ENCODE measurements at regions not wholly inside any gene's neighbourhood (a gene's known extent, or its start where the extent isn't known, plus 50 kb on each side); places are given as distances from the start of the nearest gene placed in this dataset.
"Not testable (repeated sequence)": the region's sequence is repeated elsewhere in the genome, so short reads cannot be mapped to it uniquely, and the experiment has no call there.

DNA sequence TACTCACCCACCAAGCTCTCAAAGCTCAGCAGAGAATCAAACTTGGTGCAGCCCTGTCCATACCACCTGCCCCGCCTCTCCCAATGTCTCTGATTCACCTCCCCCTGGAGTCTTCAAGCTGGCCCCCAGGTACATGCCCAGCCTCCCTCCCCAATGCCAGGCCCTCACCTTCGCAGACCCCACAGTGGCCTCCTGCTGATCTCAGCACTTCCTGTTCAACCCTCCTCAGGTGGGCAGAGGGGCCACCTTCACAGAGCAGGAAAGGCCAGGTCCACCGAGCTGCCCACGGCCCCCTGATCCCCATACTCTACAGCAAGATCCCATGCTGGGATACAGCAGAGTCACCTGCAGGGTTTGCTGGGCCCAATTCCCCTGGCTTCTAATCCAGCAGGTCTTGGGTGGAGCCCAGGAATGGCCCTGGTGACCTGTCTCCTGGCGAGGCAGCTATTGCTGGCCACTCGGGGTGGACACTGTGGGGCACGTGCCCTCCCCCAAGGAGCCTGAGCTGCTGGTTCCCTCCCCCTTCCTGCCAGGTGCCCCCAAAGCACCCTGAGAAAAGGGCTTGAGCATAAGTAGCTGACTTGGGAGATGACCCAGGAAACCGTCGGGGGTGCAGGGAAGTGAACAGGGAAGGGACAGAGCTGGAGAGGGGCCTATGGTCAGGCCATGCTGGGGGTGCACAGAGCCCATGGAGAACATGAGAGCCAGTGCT, 150.7 kb downstream of the BRD1 start:
- DNase-seq, result no peak

DNA sequence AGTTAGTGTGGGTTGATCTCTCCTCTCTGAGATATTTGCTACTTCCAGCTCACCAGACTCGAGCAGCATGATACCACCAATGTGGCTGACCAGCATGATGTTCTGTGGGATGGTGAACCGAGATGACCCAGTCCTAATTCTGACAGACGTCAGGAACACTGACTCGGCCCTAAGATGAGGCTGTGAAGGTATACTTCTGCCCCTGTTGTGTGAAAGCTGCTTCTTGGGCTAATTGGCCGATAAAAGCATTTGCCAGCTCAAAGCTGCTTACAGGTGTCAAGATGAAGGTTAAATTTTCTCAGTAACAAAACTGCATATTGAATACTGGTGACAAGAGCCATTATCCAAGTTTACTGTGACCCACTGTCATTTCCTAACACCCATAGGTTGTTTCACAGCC, 151.4 kb downstream of the BRD1 start:
- DNase-seq, result no peak

DNA sequence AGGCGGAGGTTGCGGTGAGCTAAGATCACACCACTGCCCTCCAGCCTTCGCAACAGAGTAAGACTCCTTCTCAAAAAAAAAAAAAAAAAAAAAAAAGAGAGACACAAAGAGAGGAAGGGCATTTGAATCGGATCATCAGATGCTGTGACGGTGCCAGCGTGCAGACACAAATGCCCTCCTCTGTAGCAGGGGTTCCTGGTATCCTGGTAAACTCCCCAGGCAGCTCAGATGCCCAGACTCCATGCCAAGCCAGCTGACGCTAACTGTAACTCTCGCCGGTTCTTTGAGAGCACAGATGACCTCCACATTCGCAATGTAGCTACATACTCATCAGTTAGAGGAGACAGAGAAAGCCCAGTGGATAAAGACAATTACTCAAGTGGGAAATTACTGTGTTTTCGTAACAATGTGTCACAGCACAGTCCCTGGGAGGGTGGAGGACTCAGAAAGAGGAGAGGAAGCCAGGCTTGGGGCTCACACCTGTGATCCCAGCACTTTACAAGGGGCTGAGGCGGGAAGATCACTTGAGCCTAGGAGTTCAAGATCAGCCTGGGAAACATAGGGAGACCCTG, 153.1 kb downstream of the BRD1 start:
- DNase-seq, result no peak

DNA sequence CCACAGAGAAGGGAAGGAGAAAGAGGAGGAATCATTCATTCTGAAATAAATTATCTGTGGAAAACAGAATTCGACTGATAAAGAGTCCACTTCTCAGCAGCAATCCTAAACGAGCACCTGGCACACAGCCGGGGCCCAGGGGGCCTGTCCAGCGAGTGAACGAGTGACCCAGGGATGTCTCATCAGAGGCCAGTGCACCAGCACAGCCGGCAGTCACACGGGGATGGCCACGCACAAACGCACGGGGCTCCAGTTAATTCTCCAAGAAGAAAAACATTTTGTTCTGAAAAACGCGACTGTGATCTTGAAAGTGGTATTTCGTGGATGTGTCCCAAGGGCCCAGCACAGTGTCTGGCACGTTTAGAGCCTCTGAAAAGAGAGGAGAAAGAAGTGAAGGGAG, 154.6 kb downstream of the BRD1 start:
- DNase-seq, result no peak

DNA sequence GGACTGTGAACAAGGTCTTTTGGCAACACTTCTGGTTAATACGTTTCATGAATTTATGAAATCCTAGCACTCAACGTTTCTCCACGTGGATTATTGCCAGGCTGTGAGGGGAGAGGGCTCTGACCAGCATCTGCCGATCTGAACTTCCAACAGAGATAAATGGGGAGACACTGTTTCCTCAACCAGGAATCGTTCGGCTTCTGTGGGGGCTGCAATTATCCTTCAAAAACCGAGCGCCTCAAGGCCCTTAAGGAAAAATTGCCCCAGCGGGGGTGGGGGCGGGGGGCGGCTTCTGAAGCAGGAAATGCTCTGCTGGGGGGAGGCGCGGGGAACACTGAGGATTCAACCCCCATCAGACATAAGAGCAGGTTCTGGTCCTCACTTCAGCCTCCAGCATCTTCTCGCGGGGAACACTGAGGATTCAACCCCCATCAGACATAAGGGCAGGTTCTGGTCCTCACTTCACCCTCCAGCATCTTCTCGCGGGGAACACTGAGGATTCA, 155.6 kb downstream of the BRD1 start:
- no peak for DNase-seq

DNA sequence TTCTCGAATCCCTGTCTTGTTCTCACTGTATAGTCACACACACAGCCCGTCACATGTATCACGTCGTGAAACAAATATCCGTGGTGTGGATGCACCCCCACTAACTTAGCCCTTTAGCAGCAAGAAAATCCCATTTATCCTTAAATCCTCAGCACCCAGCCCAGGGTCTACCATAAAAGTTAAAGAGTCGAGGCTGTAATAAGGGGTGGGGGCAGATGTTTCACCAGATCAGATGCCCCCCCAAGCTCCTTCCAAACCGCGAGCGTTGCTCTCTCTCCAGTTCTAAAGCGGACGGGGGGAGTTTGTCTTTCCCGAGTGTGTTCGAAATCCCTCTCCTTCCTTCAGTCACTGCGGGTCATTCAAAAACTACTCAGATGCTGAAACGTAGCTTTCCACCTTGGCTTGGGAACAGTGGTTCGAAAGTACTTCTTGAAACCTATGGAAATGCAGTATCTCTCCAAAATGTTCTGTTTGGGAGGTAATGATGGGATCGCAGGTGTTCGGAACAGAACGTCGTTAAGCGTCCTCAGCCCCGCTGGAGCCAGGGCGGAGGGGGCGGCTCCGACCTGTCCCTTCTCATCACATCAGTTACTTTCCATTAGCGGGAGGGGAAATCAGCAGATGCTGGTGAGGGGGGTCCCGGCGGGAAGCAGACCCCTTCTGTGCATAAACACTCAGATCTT, 156.2 kb downstream of the BRD1 start:
- DNase-seq, result no peak

DNA sequence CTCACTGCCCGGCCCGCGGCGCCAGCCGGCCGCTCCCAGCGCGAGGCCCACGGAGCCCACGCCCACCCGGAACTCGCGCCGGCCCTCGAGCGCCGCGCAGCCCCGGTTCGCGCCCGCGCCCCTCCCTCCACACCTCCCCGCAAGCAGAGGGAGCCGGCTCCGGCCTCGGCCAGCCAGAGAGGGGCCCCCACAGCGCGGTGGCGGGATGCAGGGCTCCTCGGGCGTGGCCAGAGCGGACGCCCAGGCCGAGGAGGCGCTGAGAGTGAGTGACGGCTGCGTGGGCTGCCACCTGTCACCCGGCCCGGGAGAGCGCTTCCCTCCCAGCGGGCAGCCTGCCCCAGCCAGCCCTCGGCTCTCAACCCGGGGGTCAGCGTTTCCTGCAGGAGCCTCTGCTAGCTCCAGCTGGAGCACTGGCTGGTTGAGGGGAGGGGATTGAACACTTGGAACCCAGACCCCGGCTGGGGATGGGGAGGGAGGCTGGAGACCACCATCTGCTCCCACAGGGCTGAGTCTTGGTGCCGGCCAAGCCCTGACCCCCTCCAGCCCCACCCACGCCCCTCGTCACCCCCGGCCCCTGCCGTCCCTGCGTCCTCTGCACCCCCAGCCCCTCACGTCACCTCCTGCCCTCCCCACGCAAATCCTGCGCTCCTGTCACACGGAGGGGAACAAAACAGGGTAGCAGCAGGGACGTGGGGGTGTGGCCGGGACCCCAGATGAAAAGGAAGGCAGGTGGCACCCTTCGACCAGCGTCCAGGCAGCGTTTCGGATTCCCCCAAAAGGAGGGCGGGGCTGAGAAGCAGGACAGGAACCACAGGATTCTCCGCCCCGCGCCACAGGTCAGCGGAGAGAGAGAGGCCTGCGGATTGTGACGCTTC, 157.0 kb downstream of the BRD1 start:
- DNase-seq, result no peak

DNA sequence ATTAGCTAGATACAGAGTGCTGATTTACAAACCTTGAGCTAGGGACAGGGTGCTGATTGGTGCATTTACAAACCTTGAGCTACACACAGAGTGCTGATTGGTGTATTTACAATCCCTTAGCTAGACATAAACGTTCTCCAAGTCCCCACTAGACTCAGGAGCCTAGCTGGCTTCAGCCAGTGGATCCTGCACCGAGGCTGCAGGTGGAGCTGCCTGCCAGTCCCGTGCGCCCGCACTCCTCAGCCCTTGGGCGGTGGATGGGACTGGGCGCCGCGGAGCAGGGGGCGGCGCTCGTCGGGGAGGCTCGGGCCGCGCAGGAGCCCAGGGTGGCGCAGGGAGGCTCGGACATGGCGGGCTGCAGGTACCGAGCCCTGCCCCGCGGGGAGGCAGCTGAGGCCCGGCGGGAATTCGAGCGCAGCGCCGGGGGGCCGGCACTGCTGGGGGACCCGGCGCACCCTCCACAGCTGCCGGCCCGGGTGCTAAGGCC, 157.7 kb downstream of the BRD1 start:
- not testable (repeated sequence) for DNase-seq

DNA sequence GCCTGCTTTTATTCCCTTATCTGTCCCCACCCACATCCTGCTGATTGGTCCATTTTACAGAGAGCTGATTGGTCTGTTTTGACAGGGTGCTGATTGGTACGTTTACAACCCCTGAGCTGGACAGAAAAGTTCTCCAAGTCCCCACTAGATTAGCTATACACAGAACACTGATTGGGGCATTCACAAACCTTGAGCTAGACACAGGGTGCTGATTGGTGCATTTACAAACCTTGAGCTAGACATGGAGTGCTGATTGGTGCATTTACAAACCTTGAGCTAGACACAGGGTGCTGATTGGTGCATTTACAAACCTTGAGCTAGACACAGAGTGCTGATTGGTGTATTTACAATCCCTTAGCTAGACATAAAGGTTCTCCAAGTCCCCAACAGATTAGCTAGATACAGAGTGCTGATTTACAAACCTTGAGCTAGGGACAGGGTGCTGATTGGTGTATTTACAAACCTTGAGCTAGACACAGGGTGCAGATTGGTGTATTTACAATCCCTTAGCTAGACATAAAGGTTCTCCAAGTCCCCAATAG, 158.2 kb downstream of the BRD1 start:
- not testable (repeated sequence) for DNase-seq

DNA sequence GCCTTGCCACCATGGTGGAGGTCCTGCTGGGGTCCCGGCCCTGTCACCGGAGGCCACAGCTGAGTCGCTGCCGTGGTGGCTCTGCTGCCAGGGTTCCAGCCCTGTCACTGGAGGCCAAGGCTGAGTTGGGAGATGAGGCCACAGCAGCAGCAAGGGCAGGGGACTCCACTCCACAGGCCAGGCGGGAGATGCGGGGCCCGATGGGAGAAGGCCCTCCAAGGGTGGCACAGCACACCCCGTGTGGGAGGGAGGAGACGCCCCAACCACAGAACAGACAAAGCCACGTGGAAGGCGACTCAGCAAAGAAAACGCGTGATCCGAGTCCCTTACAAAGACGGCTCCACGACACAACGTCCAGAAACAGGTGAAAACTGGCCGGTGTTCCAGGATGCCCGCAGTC, 159.3 kb downstream of the BRD1 start:
- DNase-seq, result no peak

DNA sequence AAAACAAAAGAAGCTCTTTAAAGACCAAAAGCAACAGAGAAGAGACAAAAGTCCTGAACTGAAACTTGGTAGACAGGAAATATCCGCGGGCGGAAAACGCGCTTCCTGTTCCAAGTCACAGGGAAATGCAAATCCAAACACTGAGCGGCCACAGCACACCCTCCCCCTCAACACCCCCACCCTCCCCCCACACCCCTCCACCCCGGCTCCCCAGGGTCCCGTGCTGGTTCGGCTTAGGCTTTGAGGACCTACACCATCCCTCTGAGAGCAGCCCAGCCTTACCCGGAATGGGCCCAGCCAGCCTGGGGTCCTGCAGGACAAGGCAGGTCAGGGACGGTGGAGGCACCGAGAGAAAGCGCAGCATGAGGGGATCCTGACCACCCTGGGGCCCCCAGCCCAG, 160.4 kb downstream of the BRD1 start:
- DNase-seq, result no peak

DNA sequence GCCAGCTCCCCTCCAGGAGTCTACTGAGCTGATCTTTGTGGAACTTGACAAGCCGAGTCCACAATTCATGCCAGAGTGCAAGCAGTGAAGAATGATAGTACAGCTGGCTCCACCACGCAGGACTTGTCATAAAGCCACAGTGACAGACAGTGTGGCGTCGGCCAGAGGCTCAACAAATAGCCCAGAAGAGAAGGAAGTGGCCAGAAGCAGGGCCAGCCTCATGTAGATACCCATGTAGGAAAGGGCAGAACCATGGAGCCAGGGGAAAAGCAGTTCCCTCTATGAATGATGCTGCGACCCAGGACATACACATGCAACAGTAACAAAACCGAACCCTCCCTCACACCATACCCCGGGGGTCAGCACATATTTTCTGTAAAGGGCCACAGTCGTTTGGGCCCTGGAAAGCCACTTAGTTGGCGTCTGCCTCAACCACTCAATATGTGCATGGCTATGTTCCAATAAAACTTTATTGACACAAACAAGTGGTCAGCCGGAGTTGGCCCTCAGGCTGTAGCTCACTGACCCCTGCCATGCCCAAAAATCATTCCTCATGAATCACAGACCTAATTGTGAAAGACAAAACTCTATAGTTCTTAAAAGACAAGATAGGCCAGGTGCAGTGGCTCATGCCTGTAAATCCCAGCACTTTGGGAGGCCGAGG, 161.4 kb downstream of the BRD1 start:
- no peak for DNase-seq

DNA sequence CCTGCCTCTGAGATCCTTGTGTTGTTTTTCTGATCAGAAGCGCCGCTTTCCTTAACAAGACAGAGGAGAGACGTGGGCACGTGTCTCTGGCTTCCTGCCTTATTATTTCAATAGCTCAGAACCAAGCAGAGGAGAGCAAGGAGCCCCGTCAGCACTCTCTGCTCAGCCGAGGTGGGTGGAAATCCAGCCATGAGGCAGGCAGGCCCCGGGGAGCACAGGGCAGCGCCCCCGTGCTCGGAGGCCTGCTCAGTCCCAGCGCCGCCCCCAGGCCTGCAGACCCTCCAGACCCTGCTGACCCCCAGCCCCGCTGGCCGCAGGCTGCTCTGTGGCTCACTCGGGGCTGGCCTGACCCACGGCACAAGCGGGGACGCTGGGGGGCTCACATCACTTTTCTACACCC, 162.8 kb downstream of the BRD1 start:
- no peak for DNase-seq

DNA sequence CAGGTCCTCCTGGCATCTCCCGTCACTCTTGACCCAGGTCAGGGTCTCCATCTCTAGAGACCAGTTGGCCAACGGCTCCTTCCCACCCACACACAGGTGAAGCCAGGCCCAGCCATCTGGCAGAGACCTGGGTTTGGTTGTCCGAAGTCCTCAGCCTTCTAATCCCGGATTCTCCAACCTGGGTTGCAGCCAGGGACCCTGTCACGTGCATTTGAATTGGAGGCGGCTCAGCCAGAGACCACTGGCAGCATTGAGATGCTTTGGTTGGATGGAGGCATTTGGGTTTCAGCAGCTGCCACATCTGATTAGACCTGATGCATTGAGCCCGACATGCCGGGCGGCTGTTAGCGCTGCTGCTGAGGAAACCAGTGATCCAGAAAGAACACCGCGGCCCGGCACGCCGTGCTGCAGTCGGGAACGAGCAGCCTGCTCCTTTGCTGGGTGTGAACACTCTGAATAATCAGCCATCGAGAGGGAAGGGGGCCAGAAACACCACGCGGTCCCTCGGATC, 163.2 kb downstream of the BRD1 start:
- DNase-seq, result no peak

DNA sequence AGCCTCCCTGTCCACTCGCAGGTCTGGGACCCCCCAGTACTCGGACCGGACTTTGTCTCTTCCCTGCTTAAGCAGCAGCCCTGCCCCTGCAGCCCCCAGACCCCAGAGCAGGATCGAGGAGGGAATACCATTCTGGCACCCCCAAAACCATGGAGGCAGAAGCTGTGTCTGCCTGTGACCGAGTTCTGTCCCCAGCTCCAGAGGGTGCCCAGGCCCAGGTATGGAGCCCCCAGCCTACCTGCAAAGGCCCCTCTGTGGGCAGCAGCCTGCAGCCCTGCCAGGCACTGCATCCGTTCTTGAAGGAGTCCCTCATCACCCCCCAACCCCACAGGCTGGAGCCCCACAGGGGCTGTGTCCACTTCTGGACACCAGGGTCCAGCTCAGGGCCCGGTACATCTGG, 163.8 kb downstream of the BRD1 start:
- no peak for DNase-seq

DNA sequence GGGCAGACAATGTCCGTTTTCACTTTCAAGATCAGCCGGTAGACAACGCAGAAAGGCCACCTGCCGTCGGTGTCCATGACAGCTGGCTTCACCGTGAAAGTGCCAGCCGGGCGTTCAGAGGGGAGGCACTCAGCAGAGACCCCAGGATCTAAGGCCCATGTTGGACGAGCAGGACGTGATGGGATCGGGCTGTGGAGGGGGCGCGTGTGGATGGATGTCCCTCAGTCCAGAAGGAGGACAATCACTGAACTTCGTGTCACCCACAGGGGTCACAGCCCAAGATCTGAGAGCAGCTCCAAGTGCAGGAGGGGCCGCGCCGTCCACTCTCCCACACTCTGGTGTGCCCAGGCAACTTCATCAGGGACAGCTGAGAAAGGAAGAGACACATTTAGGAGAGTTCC, 164.4 kb downstream of the BRD1 start:
- no peak for DNase-seq

DNA sequence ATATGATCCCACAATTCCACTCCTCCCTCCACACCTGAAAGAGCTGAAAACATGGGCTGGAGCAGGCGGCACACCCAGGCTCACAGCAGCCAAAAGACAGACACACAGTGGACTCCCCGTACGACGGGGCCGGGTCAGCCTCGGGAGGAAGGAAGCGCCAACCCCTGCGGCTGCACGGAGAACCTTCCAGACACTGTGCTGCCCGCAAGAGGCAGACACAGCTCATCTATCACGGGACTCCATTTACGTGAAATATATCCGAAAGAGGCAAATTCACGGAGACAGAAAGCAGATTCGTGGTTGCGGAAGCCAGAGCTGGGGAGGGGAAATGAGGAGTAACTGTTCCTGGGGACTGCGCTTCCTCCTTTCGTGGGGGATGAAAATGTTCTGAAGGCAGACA, 165.0 kb downstream of the BRD1 start:
- DNase-seq, result no peak

DNA sequence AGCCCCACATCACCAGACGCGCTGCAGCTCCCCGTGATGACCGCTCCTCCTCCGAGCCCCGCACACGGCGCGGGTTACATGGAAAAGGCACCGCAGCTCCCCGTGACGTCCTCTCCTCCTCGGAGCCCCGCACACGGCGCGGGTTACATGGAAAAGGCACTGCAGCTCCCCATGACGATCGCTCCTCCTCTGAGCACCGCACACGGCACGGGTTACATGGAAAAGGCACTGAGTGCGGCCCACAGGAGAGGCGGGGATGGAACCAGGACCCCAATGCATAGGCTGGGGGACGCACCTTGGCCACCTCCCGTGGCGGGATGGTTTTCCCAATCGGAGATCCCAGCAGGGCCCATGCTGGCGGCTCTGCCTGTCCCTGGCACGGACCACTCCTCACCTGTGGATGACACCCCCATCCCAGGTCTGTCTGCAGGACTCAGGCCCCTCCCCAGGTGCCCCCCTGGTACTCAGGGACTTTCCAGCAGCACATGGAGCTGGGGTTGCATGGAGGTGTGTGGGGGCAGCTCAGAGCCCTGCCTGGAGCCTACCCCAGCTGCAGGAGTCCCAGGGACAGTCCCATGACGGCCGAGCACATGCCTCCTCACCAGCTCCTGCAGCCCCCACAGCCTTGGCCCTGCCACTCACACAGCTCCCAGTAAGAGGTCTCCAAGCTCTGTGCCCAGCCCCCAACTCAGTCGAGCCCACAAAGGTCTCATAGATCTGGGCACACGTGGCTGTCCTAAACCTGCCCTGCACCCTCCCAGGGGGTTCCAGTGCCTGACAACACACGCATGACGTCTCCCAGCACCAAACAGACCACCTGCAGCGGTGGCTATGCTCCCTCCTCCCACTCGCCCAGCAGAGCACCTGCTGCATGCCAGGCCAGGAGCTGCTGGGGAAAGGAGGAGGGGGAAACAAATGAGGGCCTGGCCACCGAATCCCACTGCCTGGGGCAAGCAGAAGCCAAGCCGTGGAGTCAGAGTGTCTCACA, 166.6 kb downstream of the BRD1 start:
- no peak for DNase-seq

DNA sequence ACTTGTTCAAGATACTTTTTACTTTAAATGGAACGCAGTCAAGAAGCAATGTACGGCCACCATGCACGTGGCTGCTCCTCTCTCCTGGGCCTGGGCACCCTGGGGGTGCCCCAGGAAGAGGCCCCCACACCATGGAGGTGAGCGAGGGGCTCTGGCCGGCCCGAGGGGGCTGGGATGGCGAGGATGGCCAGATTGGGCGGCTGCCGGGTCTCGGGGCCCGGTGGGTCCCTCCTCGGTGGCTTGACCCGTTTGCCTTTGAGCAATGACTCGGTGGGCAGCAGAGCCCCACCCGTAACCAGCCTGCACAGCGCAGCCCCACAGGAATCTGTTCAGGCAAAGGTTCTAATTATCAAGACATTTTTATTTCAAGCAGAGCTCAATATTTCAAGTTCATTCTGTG, 167.4 kb downstream of the BRD1 start:
- DNase-seq, result no peak

DNA sequence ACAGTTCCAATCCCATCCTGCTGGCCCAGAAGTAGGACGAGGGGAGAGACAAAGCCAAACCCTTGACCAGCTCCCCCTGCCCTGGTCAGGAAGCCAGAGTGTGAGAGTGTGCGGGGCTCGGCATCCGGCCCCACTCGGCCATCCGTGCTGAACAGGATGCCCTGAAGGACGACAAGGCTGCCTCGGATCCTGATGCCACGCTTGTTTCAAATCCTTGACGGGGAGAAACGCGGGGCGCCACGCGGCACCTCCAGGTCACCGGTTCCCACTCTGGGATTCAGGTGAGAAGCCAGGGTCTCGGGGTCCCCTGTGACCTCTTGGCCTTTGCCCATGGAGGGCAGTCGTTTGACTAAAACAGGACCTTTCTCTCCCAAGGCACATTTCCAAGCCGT, 167.8 kb downstream of the BRD1 start:
- no peak for DNase-seq
